Aorta (tissue), 5 donors: ENCODE measurements at regions not wholly inside any gene's neighbourhood (a gene's known extent, or its start where the extent isn't known, plus 50 kb on each side); places are given as distances from the start of the nearest gene placed in this dataset.

Source experiments
- ATAC-seq: fragments of 200-7000 bp; cut with Tn5 transposase; one replicate; pipeline ENCODE4 v1.9.1; 2022; ENCODE audit warnings: moderate library complexity; ENCODE audit not compliant: low FRiP score
- DNase-seq, 2 donors: peaks; one replicate each; pipeline ENCODE4 v3.0.0-alpha.2; 2020
- H3K27ac ChIP-seq, 2 donors: one replicate each; pipeline ENCODE4 v1.5.1; 2013; ENCODE audit warnings: low read length in 2 of 2, mild to moderate bottlenecking in 2 of 2, moderate library complexity in 2 of 2, control low read depth in 1 of 2, inconsistent platforms in 1 of 2, low read depth in 1 of 2
- H3K27me3 ChIP-seq, 2 donors: one replicate each; pipeline ENCODE4 v1.6.1; 2013; ENCODE audit warnings: control low read depth in 1 of 2, low read length in 1 of 2, mild to moderate bottlenecking in 1 of 2, moderate library complexity in 1 of 2; ENCODE audit not compliant: insufficient read depth in 2 of 2, control insufficient read depth in 1 of 2
- H3K36me3 ChIP-seq, 2 donors: one replicate each; pipeline ENCODE4 v1.6.1; 2013; ENCODE audit warnings: control low read depth in 1 of 2, low read length in 1 of 2, mild to moderate bottlenecking in 1 of 2; ENCODE audit not compliant: insufficient read depth in 2 of 2, control insufficient read depth in 1 of 2
- H3K4me1 ChIP-seq, 2 donors: one replicate each; pipeline ENCODE4 v1.6.1; 2013; ENCODE audit warnings: low read length in 2 of 2, control low read depth in 1 of 2, mild to moderate bottlenecking in 1 of 2, moderate library complexity in 1 of 2; ENCODE audit not compliant: insufficient read depth in 2 of 2, control insufficient read depth in 1 of 2
- H3K4me3 ChIP-seq, 2 donors: one replicate each; pipeline ENCODE4 v1.5.1; 2013; ENCODE audit warnings: low read length in 2 of 2, control low read depth in 1 of 2, mild to moderate bottlenecking in 1 of 2
- H3K9me3 ChIP-seq: one replicate; pipeline ENCODE4 v1.6.1; 2013; ENCODE audit warnings: mild to moderate bottlenecking, low read length; ENCODE audit not compliant: control insufficient read depth
- WGBS, 2 donors: extraction: QIAGEN DNeasy Blood & Tissue Kit; methylation state at CpG; one replicate each; pipeline ENCODE4 v1.1.7; 2013; 5-methylcytosine and 5-hydroxymethylcytosine counted together
- intact Hi-C, 2 donors: fragments of 100-400 bp; cut with DNase I; formaldehyde crosslinking; loops; one replicate each; pipeline versions ENCODE4 v1.14.2 to v1.15.0; 2022
- donor health status: healthy with polysubstance abuse.
- donor health status: Bipolar disorder and iron deficiency.
- donor health status: DM: no; HTN: no; CAD: no.
- donor health status: DM: no; HTN: no; CAD: no.
- donor health status: DM: yes; HTN: yes; CAD: no.

DNA sequence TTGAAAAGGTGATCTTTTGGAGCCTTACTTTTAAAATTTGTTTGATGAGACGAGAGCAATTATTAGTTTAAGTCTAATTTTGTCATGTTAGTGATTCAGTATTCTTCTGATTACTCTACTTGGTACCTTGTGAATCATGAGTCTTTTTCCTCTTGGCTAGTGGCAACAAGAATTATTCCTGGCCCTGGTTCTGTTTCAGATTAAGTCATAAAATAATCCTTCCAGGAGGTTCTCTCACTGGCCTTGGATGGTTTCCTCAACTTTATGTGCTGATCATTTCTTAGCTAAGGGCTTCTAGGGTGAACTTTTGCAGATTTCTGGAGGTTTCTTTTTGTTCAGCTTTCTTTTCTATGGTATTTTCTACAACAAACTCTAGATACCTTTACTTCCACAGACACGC is 741.8 kb upstream of the LUZP2 start:
- intact Hi-C loops: no loop called here
- 57 to 66% methylated on average over 2 of the region's 2 CpGs for WGBS, 2 donors

DNA sequence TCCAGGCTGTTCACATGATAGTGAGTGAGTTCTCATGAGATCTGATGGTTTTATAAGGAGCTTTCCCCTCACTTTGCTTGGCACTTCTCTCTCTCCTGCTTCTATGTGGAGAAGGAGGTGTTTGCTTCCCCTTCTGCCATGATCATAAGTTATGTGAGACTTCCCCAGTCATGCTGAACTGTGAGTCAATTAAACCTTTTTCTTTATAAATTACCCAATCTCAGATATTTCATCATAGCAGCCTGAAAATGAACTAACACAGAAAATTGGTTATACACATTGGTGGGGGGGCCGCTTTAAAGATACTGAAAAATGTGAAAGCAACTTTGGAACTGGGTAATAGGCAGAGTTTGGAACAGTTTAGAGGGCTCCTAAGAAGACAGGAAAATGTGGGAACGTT is 741.1 kb upstream of the LUZP2 start:
- H3K4me1 ChIP-seq: no peaks in the 10 kb centered on the region
- H3K27me3 ChIP-seq: no peaks in the 10 kb centered on the region
- H3K27ac ChIP-seq: no peak overlapping the region
- intact Hi-C loops: no loop called here
- DNase-seq (no peak), ATAC-seq (no peak)
- 79 to 89% methylated on average over 2 of the region's 2 CpGs for WGBS, 2 donors
- H3K4me3 ChIP-seq: no peak overlapping the region
- H3K9me3 ChIP-seq: no peaks in the 10 kb centered on the region
- H3K36me3 ChIP-seq: no peaks in the 10 kb centered on the region

More for the DNA sequence above, 741.8 kb upstream of the LUZP2 start:
- Histone ChIP-seq H3K9me3 (no peaks in the 10 kb centered on the region), H3K36me3 (no peaks in the 10 kb centered on the region), H3K4me1 (no peaks in the 10 kb centered on the region), H3K27me3 (no peaks in the 10 kb centered on the region), H3K4me3 (no peak overlapping the region), H3K27ac (no peak overlapping the region)
- DNase-seq (no peak), ATAC-seq (no peak)

DNA sequence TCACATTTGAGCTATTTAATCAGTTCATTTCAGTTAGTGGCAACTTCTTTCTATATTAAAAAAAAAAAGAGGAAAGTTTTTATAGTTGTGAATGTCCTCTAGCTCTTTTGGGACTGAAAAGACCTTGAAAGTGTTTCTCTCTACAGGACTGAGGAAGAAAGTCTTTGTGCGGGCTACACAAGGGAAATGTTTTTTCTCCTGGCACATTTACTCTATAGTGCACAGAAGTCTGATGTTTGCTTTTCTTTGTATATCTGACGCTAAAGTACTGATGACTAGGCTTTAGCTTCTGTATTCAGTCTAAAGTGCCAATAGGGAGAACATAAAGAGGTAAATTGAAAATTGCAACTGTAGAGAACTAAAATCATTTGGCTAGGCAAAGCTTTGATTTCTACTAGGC is 737.4 kb upstream of the LUZP2 start:
- H3K9me3 ChIP-seq: no peaks in the 10 kb centered on the region
- H3K36me3 ChIP-seq: no peaks in the 10 kb centered on the region
- WGBS, 2 donors: 25 to 52% methylated on average over 2 of the region's 2 CpGs
- no peak for ATAC-seq
- intact Hi-C loops: no loop called here
- no peaks in the 10 kb centered on the region for H3K27me3 ChIP-seq
- no peak overlapping the region for H3K27ac ChIP-seq
- H3K4me3 ChIP-seq: no peak overlapping the region
- no peaks in the 10 kb centered on the region for H3K4me1 ChIP-seq
- DNase-seq: no peak

DNA sequence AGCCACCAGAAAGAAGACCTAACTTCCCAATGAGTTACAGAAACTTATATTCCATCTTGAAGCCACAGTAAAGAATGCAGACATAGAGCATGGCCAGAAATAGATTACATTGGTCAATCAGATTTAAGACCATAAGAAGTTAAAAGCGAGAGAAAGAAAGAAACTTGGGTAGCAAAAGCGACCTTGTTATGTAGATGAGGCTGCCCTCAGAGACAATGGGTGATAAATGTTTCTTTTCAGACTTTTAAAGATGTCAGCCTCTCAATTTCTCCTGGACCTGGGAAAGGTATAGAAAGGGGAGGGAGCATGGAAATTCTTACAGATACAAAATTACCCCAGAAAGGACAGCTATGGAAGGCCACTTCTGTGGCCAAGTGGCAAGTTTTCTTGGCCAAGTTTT is 732.6 kb upstream of the LUZP2 start:
- 86 to 92% methylated on average over 2 of the region's 2 CpGs for WGBS, 2 donors
- Histone ChIP-seq H3K27me3 (no peaks in the 10 kb centered on the region), H3K27ac (no peak overlapping the region), H3K36me3 (no peaks in the 10 kb centered on the region), H3K4me3 (no peak overlapping the region), H3K9me3 (no peaks in the 10 kb centered on the region), H3K4me1 (no peaks in the 10 kb centered on the region)
- no peak for DNase-seq
- no peak for ATAC-seq
- intact Hi-C loops: no loop called here

DNA sequence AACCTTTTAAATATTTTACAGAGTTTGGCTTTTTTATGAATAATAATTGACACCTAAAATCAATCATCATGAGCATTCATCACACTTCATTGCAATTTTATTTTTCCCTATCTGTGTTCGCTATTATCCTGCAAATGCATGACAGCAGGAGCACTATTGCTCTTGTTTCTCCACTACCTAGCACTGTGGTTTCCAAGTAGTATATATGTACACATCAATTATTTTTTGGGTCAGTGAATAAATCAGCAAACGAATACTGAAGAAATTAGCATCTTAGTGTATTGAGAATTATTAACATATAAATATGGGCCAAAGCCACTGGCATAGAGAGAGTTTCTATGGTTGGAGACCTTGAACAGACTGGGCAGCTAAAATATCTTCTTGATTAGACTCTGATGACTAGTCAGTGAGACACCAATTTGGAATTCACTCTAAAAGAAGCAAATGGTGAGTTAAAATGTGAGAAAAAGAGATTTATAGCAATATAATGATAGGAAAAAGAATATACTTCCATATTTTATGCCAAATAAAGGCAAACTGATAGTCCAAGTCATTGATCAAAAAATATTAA is 731.1 kb upstream of the LUZP2 start:
- Histone ChIP-seq H3K27me3 (no peaks in the 10 kb centered on the region), H3K9me3 (no peaks in the 10 kb centered on the region), H3K36me3 (no peaks in the 10 kb centered on the region), H3K4me1 (no peaks in the 10 kb centered on the region), H3K4me3 (no peak overlapping the region), H3K27ac (no peak overlapping the region)
- 89 to 91% methylated on average over 2 of the region's 2 CpGs for WGBS, 2 donors
- DNase-seq (no peak), ATAC-seq (no peak)
- intact Hi-C loops: no loop called here

DNA sequence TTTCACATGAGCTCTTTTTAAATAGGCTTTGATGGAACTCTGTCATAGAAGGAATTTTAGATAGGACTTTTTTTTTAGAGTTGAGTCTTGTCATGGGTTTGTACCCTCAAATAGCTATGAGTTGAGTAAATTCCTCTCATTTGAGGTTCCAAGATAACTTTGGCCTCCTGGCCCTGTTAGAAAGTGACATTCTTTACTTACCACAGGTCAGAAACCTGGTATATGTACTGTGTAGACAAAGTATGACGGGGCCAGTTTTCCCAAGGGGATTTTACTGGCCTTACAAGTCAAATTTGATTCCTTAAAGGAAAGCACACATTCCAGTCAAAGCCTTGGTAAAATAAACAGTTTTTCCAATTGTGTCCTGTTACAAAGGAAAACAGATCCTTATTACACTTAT is 729.3 kb upstream of the LUZP2 start:
- intact Hi-C loops: no loop called here
- ATAC-seq: no peak
- H3K27me3 ChIP-seq: no peaks in the 10 kb centered on the region
- no peak overlapping the region for H3K4me3 ChIP-seq
- DNase-seq: no peak
- no peak overlapping the region for H3K27ac ChIP-seq
- H3K4me1 ChIP-seq: no peaks in the 10 kb centered on the region
- 38 to 69% methylated on average over 1 of the region's 1 CpG for WGBS, 2 donors
- no peaks in the 10 kb centered on the region for H3K36me3 ChIP-seq
- no peaks in the 10 kb centered on the region for H3K9me3 ChIP-seq

DNA sequence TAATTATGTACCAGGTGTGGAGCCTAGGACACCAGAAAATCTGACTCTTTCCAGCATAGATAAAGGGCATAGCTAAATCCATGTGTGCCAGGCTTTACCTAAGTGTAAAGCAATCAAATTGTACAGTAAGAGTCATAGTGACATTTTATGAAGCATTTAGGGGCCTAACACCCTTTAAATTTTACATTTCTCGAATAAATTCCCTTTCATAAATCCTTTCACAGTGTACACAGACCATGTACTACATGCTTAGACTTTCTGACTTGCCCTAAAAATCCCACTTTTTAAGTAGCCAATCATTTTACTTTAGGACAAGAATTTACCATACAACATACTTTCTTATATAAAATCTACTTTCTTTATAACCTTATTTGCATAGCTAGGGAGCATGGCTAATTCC is 727.6 kb upstream of the LUZP2 start:
- Histone ChIP-seq H3K27me3 (no peaks in the 10 kb centered on the region), H3K36me3 (no peaks in the 10 kb centered on the region), H3K4me3 (no peak overlapping the region), H3K27ac (no peak overlapping the region), H3K9me3 (no peaks in the 10 kb centered on the region), H3K4me1 (no peaks in the 10 kb centered on the region)
- ATAC-seq: no peak
- no peak for DNase-seq
- 91 to 93% methylated on average over 1 of the region's 1 CpG for WGBS, 2 donors
- intact Hi-C loops: no loop called here

DNA sequence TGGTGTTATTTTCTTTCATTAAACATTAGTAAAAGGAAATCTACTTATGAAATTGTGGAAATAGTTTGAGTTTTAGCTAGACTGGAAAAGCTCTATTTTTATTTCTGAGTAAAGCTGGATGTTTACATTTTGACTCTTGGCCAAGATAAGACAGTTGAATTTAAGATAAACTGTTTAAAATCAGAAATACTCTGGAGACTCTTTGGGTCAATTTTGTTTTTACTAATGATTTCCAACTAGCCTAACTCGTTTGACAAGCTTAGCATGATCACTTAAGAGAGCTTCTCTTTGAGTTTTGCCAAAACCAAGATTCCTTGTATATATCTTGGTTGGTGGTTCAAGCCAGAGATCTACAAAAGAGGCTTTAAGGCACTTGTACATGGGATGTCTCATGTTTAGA is 724.8 kb upstream of the LUZP2 start:
- intact Hi-C loops: no loop called here
- H3K27me3 ChIP-seq: no peaks in the 10 kb centered on the region
- no peaks in the 10 kb centered on the region for H3K4me1 ChIP-seq
- DNase-seq: no peak
- no peak overlapping the region for H3K4me3 ChIP-seq
- 5 to 9% methylated on average over 1 of the region's 1 CpG for whole genome bisulfite sequencing, 2 donors
- ATAC-seq: no peak
- no peak overlapping the region for H3K27ac ChIP-seq
- H3K9me3 ChIP-seq: no peaks in the 10 kb centered on the region
- no peaks in the 10 kb centered on the region for H3K36me3 ChIP-seq

DNA sequence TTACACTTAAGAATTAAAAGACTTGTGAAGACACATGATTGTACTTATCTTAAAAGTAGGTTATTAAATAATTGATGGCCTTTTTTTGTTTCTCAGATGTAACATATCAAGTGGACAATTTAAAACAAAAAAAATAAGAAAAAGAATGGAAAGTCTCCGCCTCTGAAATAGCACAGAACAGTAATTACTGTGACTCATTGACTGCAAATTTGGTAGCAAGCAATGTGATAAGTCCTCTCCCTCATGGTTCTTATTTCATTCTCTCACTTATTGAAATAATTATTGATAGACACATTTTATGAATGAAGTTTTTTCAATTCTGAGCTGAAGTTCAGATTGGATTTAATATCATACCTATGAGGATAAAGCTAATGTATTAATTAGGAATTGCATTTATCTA is 717.9 kb upstream of the LUZP2 start:
- no peak overlapping the region for H3K27ac ChIP-seq
- no peak for DNase-seq
- ATAC-seq: no peak
- H3K4me1 ChIP-seq: no peaks in the 10 kb centered on the region
- H3K9me3 ChIP-seq: no peaks in the 10 kb centered on the region
- 74 to 84% methylated on average over 1 of the region's 1 CpG for WGBS, 2 donors
- no peak overlapping the region for H3K4me3 ChIP-seq
- intact Hi-C loops: no loop called here
- no peaks in the 10 kb centered on the region for H3K36me3 ChIP-seq
- H3K27me3 ChIP-seq: no peaks in the 10 kb centered on the region
